TTC549 (cell line): ENCODE measurements at regions not wholly inside any gene's neighbourhood (a gene's known extent, or its start where the extent isn't known, plus 50 kb on each side); places are given as distances from the start of the nearest gene placed in this dataset.

ENCODE experiments used
- FAIRE-seq: peaks from 2 replicates; lab custom pipeline; 2012; peaks lifted over from hg19 to GRCh38; lab: Jason Lieb, UNC

DNA sequence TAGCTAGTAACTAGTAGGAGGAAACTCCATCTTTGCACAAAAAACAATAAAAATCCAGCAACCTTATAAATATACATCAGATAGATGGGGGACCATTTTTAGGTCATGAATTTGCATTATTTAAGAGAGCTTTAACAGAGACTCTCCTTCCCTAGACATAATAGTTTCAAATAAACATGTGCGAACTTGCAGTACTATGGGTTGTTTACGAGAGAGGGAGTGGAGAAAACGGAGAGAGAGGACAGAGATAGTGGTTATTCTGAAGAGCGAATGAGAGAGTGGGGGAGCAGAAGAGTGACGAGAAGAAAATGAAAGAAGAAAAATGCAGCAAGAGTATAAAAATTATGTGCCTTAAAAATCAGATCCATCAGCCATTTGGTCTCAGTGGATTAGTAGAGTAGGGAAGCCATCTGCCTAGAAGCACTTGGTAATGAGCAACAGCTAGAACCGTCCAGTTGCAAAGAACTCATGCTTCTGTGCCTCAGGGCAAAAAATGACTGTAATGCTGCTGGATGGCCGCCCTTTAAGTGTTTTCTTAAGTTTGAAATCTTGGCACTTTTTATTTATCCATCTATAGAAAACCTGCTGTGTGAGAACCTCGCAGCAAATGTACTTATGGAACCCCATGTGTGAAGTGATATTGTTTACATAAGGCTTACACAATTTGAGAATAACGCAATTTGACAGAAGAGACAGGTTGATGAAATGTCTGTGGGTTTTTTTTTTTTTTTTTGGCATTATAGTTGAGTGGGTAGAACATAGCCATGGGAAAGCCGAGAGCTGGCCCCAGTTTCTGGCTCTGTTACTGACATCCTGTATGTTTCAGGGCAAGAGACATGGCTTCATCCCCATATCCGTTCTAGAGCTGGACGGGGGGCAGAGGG is 95.6 kb upstream of the ZNF608 start:
- no peak for FAIRE-seq

DNA sequence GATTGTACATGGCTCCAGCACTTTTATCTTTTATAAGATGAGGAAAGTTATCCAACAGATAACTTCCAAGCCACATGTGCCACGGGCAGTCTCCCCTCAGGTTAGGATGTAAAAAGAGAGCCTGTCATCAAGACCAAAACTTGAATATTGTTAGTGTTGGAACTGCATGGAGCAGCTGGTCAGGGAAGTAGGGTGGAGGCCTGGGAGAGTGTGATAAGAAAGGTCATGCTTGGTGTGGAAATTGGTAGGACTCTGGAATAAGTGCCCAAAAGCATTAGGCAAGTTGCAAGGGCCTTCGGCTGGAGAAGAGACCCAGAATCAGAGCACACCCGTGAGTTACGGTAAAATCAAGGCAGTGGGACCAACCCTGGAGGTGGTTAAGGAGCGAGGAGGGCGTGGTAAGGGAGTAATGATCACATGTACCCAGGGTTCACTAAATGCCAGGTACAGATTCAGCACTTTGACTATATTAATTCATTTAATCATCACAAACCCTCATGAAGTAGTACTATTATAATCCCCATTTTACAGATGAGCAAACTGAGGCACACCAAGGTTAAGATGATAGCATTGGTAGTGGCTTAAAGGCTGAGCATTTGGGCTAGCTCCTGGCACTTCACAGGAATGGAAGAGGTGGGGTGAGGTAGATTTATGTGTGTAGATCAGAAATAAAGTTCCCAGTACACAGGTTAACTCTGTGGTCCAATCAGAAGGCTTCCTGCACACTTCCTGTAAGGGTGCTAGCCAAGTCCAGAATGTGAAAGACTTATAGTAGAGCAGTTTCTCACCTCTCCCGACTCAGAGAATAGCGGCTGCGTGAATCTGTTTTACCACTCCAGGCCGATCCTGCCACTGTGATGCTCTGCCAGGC is 96.5 kb upstream of the ZNF608 start:
- no peak for FAIRE-seq

DNA sequence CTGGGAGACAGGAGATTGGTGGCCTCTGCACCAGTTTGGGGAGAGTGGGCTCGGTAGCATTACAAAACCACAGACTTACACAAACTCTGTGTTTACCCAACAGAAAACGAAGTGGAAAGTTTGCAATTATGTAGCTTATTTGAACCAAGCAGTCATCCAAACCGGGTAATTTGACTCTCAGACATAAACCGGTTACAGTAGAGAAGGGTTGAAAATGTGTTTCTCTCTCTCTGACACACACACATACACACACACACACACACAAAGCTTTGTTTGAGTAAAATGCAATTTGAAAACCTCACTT is 97.1 kb upstream of the ZNF608 start:
- FAIRE-seq = no peak

DNA sequence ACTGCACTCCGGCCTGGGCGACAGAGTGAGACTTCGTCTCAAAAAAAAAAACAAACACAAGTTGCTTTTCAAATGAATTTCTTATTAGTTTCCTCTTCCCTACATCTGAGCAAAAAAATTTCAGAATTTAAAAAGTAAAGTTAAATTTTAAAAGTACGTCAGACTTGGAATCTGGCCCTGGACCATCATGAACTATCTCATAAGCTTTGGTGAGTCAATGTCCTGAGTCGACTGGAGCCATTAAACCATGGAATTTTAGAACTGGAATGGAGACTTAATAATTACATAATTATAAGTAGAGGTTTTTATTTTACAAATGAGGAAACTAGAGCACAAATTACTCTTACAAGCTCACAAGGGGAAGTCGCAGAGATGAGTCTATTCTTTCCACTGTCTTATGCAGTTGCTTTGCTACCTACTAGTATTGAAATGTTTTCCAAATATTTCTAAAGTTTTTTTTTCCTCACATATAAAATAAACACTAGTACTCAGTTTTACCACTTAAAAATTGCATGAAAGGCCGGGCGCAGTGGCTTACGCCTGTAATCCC is 98.0 kb upstream of the ZNF608 start:
- FAIRE-seq = no peak

DNA sequence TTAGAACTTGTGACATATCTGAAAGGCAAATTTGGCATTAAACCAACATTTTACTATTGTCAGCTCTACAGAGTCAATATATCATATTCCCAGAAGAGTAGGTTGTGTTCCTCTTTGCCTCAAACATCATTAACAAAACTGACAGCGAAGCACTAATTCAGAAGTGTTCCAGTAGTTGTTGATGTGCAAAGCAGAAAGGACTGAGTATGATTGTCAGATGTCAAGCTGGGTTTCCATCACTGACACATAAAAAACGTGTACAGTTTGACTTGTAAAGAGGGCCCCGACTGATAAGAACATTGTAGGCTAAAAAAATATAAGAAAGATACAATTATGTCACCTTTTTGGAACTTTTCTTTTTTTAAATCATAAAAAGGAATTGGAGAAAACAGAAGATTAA is 101.5 kb upstream of the ZNF608 start:
- no peak for FAIRE-seq

DNA sequence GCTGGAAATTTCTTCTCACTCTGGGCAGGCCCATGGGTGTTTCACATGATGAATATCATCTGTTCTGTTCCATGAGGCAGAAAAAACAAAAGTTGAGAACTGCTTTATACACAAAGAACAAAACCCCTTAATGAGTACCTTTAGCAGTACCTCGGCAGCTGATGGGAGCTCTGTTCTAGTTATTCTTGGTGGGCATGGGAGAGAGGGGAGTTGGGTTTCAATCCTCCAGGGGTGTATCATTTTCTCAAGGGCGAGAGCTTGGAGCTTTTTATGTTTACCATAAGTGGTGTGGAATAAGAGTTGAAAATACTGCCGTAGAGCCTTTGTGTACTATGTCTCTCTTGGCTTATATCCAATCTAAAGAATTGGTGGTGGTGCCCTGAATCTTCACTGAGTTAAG is 103.3 kb upstream of the ZNF608 start:
- no peak for FAIRE-seq

DNA sequence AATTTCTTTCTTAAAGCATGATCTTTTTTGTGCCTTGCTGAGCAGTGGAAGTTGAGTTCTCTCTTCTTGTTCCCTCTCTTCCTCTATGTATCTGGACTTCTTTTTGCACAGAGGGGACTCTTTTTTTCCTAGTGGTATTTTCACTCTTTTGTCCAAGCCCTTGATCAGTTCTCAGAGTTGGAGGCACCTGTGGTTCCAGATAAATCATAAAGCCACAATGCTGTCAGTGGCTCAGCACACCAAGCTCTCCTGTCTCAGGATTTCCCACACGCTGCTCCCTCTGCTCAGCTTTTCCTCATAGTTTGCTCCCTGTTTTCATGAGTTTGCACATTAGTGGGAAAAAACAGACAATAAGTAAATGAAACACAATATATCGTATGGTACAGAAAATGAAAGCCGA is 110.3 kb upstream of the ZNF608 start:
- FAIRE-seq = no peak

DNA sequence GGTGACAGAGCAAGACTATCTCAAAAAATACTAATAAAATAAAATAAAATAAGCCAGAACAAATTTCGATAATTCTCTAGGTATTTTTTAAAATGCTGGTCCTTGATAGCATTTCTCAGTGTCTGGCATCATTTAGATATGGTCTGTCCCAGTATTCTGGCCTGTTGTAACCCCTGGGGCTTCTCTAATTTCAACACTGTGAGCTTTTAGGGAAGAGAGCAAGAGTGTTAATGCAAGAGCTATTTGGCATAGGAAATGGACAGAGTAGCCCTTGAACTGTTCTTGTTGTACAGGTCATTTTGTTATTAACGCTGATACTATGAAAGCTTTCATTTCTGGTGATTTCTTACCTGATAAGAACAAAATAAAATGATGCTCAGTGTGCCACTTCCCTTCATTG is 112.2 kb upstream of the ZNF608 start:
- no peak for FAIRE-seq

DNA sequence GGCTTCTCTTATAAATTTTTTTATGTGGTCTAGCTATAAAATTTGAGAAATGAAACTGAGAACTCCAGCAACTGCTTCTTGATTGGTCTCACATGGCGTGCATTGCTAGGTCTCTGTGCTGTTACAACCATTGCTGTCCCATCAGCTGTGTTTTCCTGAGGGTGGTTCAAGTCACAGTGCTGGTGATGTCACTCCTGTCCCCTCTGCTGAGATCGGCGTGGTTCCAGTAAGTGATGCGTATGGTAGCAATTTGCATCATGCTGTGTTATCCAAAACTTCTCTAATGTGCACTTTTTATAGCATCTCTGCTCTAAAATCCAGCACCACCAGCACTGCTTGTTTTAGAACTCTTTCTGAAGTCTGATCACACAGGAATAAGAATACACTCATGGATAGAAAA is 112.6 kb upstream of the ZNF608 start:
- no peak for FAIRE-seq

DNA sequence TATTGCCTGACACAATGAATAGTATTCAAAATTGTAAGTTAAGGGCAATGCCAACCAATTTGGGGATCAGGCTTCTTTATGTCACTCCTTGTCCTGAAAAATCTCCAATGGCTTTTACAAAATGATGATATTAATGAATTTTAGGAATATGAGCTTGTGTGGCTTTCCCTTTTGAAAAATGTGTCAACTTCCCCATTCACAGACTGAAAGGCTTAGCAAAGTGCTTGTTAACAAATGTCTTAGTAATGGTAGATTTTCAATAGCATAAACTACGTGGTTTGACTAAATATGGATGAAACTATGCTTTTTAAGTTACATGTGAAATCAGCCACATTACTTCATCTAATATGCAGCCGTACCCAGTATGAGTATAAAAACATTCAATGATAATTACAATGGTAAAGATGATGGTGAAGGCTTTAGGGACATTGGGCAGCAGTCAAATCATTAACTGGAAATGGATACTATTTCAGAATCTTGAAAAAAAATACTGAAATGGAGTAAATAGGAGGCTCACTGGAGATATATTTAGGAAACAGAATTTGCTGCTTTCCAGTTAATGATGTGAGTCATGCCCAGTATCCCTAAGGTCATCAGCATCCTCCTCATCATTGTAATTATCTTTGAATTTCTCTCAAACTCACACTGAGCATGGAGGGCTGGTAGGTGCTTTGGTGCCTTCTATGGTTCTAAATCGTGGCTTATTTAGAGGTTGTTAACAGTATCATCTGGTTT is 113.3 kb upstream of the ZNF608 start:
- FAIRE-seq = no peak

DNA sequence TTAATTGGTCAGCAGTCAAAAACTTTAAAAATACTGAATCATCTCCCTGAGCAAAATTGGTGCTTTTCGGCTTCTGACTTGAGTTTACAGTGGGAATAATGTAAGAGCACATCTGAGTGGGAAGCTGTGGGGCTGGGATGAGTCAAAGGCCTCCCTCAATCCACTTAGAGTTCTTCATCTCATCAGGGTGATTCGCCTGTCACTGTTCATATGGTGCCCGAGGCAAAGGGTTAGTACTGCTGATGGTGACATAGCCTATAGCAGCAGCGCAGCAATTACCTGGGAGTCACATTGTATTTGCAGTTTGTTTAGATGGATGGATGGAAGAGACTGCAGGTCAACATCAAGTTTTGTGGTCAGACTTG is 113.8 kb upstream of the ZNF608 start:
- FAIRE-seq = no peak

DNA sequence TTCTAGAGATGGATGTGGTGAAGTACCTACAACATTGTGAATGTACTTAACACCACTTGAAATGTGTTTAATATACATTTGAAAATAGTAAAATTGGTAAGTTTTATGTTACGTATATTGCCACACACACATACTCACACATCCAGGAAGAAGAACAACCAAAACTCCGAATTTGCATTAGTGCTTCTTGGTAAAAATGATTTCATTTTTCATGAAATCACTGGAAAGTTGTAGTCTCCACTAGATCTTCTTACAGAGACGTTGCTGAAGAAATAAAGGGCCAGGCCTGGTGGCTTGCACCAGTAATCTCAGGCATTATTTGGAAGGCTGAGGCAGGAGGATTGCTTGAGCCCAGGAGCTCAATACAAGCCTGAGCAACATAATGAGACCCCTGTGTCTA is 118.6 kb upstream of the ZNF608 start:
- no peak for FAIRE-seq

DNA sequence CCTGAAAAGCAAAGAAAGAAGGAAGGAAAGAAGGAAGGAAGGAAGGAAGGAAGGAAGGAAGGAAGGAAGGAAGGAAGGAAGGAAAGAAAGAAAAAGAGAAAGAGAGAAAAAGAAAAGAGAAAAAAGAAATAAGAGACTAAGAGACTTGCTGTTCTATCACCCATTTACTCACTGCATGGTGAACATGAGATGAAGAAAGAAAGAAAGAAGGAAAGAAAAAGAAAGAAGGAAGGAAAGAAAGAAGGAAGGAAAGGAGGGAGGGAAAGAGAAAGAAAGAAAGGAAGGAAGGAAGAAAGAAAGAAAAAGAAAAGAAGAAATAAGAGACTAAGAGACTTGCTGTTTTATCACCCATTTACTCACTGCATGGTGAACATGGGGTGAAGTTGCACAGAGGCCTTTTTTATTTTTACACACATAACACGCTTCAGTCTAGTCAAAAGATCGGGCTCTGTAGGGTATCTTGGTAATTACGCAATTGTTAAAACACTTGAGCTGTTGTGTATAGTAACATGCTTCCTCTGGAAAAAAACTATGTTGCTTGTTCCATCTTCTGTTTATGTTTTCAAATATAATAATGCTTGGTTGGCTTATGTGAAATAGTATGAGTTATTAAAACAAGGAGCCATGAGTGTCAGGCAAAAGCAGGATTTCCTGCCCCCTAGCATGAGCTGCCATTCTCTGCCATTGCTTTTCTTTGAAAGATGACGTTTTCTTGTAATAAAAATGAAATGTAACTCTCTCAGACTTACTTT is 119.3 kb upstream of the ZNF608 start:
- FAIRE-seq = no peak

DNA sequence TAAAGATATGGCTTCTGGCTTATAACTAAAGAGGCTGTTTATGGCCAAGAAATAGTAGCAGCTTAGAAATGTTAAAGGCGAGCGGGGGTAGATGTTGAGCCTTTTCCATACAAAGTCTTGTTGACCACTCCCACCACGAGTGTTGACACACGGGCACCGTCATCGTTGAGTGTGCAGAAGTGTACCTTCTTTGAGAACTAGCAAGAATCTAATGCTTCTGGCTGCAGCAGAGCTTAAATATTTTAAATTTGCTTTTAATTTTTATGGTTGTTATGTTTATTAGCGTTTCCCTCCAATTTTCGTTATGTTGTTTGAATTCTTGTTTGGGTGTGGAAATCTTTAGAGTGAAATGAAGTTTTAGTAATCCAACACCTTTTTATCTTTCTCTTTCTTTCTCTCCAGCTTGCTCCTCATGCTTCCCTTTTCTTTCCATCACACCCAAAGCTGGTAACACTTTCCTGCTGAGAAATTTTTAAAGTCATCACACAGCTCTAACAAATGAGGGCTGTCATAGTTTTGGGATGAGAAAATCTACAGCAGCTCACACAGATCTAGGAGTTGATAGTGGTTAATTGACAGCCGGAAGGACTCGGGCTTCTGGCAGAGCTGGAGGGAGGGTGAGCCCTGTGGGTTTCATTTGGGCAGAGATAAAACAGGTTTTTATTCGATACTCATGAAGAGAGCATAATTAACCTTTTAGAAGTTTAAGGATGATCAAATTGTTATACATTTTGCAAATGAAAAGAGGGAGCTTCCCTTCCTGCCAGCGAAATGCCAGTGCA is 120.1 kb upstream of the ZNF608 start:
- FAIRE-seq = no peak

DNA sequence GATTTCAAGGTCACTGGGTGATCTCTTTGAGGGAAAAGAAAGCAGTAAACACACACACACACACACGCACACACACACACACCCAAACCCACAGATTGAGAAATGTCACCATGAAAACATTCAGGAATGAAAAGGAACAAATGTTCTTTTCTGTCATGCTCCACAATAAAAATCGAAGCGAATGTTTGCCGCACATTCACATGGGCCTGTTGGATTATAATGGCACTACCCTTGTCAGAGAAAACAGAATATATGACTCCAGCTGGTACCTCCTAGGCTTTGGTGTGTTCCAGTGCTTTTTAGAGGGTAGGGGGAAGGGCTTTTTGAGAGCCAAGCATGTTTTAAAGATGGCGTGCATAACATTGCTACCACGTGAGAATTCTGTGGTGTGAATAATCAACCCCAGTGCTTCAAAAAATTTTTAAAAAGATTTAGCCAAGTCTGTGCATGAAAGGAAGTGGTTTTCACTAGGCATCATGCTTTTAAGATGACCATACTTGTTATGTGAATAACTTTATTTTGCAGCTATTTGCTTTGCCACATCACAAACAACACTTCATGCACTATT is 120.8 kb upstream of the ZNF608 start:
- no peak for FAIRE-seq

DNA sequence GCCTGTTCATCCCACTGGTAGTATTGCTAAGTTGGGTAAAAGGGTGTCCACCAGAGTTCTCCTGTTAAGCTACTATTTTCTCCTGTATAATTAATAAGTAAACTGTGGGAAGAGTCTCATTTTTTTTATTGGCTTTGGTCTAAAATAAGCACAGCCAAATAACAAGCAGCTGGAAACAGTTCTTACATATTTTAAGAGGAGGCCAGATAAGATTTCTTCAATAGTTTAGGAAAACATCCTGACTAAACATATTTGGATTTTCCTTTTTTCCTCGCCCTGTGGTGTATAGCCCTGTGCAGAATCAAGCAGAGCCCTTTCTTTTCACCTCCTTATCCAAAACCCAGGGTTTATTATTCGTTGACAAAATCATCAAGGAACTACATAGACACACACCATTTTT is 122.2 kb upstream of the ZNF608 start:
- FAIRE-seq = no peak

DNA sequence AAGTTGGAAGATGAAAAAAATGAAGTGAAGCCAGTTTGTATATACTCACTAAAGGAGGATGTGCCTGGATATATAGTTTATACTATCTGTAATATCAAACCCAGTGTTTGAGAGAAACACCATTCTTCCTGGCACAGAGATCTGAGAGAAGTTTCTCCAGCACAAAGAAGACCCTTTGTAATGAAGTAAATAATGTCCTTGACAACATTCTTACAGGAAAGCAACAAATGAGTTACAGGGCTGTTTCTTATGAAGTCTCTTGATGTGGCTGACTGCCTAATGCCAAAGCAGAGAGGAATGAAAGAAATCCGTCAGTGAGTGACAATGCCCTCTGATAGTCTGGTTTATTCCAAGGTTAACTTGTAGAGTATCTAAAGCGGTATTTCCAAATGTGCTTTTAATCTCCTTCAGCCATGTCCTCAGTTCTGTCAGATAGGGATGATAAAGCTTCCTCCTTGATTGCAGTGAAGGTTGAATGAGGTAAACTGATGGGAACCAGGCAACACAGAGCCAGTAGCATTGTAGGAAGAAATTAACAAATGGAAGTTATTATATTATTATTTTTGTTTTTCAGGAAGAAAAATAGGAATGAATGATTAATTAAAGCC is 123.1 kb upstream of the ZNF608 start:
- FAIRE-seq = no peak

DNA sequence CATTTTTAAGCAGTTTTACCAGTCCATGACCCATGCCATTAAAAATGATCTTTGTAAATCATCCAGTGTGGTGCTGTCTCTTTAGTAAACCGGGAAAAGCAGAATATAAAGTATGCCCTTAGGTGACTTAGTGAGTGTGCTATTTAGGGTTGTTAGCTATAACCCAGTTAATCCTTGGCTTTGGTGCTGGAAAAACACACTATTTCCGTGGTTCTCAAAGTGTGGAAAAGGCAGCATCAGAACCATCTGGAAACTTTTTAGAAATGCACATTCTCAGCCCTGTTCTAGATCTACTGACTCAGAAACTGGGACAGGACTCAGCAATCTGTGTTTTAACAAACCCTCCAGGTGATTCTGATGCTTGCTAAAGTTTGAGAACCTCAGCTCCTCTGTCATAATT is 123.6 kb upstream of the ZNF608 start:
- FAIRE-seq = no peak

DNA sequence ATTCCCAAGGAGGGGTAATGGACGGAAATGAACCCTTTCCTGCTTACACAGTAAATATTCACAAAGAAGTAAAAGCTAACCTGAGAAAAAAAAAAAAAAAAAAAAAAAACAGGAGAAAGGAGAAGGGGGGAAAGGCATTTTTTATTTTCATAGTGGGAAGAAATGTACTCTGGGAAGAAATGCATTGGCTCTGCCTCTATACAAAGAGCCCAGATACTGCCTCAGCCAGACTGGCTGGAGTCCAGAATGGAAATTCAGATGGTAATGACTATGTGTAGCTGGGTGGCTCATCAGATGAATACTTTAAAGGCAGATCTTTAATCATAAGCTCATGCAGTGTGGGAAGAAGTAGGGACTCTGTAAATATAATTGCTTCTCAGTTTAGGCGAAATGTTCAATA is 124.9 kb upstream of the ZNF608 start:
- FAIRE-seq = no peak

DNA sequence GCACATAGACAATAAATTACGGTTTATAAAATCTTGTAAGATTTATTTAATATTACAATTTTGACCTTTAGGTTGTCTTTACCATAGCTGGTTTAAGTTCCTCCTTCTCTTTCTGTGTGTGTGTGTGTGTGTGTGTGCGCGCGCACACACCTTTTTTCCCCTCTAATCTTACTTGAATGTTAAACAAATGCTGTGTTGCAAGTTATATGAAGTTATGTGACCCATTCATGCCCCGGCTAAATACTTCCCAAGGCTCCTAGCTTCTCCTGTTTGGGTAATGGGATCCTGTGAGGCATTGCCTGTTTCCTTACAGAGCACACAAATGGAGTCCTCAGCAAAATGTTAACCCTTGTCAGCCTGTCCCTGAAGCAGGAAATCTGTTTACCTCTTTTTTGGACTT is 125.6 kb upstream of the ZNF608 start:
- FAIRE-seq = no peak

DNA sequence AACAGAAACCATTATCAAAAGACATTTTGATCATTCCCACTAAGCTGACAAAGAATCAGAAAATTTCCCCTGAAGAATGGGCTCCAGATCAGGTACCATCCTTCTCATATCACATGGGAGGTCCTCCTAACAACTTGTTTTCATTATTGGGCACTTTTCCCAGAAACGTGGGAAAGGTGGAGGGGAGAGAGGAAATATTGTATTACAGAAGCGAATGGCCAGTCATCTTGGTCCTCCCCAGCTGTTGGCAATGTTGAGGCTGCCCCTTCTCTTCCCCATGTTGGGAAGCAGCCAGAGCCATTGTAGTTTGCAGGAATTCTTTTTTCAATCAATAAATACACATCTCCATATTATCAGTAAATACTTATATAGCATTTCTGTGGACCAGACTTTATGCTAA is 126.2 kb upstream of the ZNF608 start:
- no peak for FAIRE-seq
